ENCODE measurements at regions not wholly inside any gene's neighbourhood (a gene's known extent, or its start where the extent isn't known, plus 50 kb on each side); places are given as distances from the start of the nearest gene placed in this dataset.
"Not testable (repeated sequence)": the region's sequence is repeated elsewhere in the genome, so short reads cannot be mapped to it uniquely, and the experiment has no call there.

DNA sequence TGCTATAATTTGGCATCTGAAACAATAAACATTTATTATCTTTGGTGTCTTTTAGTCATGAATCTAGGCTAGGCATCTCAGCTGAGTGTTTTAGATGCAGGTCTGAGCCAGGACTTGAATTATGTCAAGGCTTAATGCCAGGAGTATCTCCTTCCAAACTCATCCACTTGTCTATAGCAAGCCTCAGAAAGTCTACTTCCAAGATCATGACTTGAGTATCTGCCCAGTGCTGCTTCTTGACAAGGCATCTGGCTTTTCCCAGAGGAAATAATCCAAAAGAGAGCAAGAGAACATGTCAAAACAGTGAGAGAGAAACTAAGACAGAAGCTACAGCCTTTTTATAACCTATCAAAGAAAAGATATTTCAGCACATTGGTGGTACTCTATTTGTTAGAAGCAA lies 1052.1 kb upstream of the PCDH10 start:
- no peak for DNase-seq

GRCh38 chr4:132101526-132101925 lies 1047.6 kb upstream of the PCDH10 start:
- DNase-seq, result no peak

- DNase-seq, result no peak
Observed at GRCh38 chr4:132108784-132109183, 1040.3 kb upstream of the PCDH10 start.

- DNase-seq, result no peak
Observed at GRCh38 chr4:132114885-132115284, 1034.2 kb upstream of the PCDH10 start.

DNA sequence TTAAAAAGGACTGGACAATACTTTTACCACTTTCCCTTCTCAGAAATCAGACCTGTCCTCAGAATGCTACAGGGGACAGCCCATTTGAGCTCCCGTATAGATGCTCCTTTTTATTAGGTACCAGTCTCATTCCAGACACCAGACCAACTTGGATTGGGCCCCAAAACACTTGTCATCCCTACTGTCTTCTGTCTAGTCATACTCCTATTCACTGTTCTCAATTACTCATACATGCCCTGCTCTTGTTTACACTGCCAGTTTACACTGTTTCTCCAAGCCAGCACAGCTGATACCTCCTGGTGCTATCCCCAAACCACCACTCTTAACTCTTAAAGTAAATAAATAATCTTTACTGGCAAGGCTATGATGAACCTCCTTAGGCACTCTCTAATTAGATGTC lies 1026.4 kb upstream of the PCDH10 start:
- DNase-seq, result not testable (repeated sequence)

GRCh38 chr4:132123870-132124623 lies 1025.0 kb upstream of the PCDH10 start:
- no peak for DNase-seq

GRCh38 chr4:132124624-132124974 lies 1024.5 kb upstream of the PCDH10 start:
- DNase-seq, result no peak

DNA sequence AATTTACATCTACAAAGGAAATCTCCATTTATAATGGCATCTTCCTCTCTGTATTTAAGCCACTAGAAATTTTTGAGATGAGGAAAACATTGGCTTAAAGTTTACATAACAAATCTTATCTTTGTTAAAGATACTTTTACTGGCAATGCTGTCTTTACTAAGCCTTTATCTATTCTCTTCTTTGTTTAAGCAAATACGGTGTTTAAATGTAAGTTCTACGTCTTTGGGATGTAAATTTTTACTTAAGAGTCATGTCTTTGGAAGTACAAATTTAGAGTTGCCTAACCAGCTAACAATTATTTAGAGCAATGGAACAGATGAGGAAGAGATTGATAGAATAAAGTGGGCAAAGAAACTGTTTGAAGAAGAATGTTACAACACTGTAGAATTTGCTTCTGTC lies 1024.0 kb upstream of the PCDH10 start:
- no peak for DNase-seq

DNA sequence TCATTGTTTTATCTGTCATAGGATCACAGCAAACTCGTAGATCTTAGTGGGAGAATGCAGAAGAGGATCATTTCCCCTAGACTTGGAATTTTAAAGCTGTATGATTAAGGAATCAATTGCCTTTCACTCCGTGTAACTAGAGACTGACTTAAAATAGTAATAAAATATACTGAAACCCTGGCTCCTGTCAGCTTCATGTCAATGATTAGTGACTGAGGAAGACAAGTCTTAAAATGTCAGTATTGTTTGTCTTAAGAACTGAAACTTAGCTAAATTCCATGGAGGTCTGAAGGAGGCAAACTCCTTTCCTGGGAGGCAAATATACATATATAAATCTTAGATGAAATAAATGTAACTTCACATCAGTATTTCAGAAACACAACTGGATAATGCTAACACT lies 1016.7 kb upstream of the PCDH10 start:
- no peak for DNase-seq

GRCh38 chr4:132169660-132170059 lies 979.4 kb upstream of the PCDH10 start:
- DNase-seq, result no peak

DNA sequence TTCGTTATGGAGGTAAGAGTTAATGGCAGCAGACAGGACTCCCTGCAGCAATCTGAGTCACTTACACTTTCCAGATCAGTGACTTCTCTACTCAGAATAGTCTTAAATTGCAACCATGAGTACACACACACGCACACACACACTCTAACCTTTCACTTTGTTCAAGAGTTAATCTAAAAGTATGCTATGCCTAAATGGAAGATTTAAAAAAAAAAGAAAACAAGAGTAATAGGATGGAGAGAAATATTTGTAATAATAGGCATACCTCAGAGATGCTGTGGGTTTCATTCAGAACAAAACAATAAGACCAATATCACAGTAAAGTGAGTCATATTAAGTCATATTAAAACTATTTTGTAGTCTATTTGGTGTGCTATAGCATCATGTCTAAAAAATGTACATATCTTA lies 969.1 kb upstream of the PCDH10 start:
- DNase-seq, result no peak

GRCh38 chr4:132195176-132195575 lies 953.9 kb upstream of the PCDH10 start:
- DNase-seq, result no peak

- DNase-seq, result no peak
Observed at GRCh38 chr4:132203618-132204017, 945.5 kb upstream of the PCDH10 start.

GRCh38 chr4:132214519-132214918 lies 934.6 kb upstream of the PCDH10 start:
- DNase-seq, result no peak

DNA sequence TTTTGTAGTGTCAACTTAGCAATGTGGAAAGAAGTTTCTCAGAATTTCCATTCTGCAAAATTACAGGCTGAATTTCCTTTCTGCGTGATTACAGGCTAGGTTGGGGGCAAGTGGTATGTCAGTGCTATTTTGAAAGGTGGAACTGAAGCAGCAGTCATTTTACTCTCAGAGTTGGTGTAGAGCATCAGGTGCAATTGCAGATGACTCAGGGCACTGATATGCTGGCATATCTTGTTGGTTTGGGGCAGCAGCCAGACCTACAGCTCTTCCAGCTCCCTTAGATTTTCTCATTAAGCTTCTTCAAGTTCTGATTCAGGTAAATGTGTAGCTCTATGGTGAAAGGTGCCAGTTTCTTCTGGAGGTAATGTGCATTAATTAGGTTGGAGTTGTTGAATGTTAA lies 930.7 kb upstream of the PCDH10 start:
- no peak for DNase-seq

GRCh38 chr4:132227151-132227856 lies 921.8 kb upstream of the PCDH10 start:
- DNase-seq, result no peak

GRCh38 chr4:132227857-132228165 lies 921.3 kb upstream of the PCDH10 start:
- not testable (repeated sequence) for DNase-seq

DNA sequence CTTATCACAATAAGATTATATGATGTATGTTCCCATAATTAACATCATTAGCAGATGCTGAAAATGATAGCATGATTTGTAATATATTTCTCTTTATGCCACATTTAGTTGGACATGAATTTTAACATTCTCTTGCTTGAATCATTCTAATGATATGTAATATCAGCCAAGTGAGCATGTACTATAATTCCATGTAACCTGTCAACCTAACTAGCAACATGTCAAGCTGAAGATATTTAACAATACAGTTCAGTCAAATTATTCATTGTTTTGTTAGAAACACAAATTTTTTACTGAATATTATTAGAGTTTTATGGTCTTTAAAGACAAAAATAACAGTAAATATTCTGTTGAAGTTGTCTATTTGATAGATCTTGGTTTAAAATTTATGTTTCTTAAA lies 920.4 kb upstream of the PCDH10 start:
- DNase-seq, result no peak

DNA sequence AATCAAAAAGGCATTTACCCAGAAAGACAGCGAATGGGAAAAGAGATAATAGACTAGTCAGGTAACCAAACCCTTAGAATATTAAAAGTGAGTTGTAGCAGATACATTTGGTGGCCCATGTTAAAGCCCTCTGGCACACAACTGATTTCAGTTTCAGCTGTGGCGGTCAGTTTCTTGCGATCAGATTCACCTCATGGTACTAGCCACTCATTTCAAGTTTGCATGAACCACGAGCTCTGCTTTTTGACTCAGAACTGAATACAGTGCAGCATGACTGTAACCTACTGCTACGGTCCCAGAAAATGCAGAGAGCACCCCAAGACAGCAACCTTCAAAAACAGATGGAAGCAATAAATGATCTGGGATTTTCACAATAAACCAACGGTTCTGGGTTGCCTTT lies 919.1 kb upstream of the PCDH10 start:
- DNase-seq, result no peak

DNA sequence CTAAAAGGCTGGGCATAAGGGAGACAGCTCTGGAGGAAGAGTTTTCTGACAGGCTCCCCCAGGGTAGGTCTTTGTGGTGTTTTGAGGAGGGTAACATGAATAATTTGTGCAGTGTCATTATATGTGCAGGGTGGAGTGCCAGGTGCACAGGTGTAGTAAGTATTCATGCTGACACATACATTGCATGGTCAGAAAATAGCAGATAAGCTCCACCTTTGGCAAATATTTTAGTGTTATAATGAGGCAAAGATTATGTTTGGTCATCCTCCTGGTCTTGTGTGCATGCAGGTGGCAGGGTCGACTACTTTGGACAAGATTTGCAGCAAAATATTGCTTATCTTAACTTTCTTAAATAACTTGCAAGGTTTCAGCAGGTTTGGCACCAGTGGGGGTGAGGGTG lies 910.4 kb upstream of the PCDH10 start:
- no peak for DNase-seq

- DNase-seq, result no peak
Observed at GRCh38 chr4:132240081-132240480, 909.0 kb upstream of the PCDH10 start.

- no peak for DNase-seq
Observed at GRCh38 chr4:132245319-132245718, 903.8 kb upstream of the PCDH10 start.

- DNase-seq, result no peak
Observed at GRCh38 chr4:132264176-132264575, 884.9 kb upstream of the PCDH10 start.

DNA sequence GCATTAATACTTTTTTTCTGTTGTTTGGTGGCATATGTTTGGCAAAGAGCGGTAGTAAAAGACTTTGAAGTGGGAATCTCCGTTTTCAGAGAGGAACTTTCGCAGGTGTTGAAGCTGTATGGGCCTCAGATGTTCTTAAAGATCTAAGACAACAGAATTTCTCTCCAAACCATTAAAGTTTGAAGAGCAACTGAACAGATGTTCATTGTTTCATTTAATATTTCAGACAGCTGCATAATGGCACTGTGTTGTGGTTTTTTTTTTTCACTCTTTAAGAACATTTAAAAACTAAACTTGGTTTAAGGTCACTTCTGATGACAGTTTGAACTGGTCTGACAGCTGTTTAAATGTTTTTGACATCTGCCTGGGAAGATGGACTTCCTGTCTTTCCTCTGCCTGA lies 882.7 kb upstream of the PCDH10 start:
- DNase-seq, result no peak

- no peak for DNase-seq
Observed at GRCh38 chr4:132267321-132267720, 881.8 kb upstream of the PCDH10 start.
